WI38 (cell line): ENCODE measurements at regions not wholly inside any gene's neighbourhood (a gene's known extent, or its start where the extent isn't known, plus 50 kb on each side); places are given as distances from the start of the nearest gene placed in this dataset.
"Not testable (repeated sequence)": the region's sequence is repeated elsewhere in the genome, so short reads cannot be mapped to it uniquely, and the experiment has no call there.

Experiments used
- H3K4me3 ChIP-seq: 2 replicates; pipeline ENCODE4 v1.5.1; 2011; ENCODE audit warnings: low read depth, mild to moderate bottlenecking, control low read depth, low read length
- CTCF ChIP-seq: IDR thresholded peaks from 2 replicates; pipeline ENCODE4 v1.5.1; 2012; ENCODE audit warnings: low read depth, mild to moderate bottlenecking, control low read depth, low read length

GRCh38 chr1:55524006-55524405, 308.8 kb upstream of the USP24 start:
- TF ChIP-seq CTCF, result no peak

GRCh38 chr1:55522982-55523381, 307.8 kb upstream of the USP24 start:
- no peak for TF ChIP-seq CTCF
- H3K4me3 ChIP-seq, result no peak overlapping the region

More at GRCh38 chr1:55524006-55524405, 308.8 kb upstream of the USP24 start:
- no peak overlapping the region for H3K4me3 ChIP-seq

- TF ChIP-seq CTCF, result no peak
- H3K4me3 ChIP-seq, result no peak overlapping the region
Observed at GRCh38 chr1:55522353-55522903, 307.3 kb upstream of the USP24 start.

- no peak for TF ChIP-seq CTCF
- H3K4me3 ChIP-seq, result no peak overlapping the region
Observed at GRCh38 chr1:55520861-55521260, 305.7 kb upstream of the USP24 start.

- TF ChIP-seq CTCF, result no peak
Observed at GRCh38 chr1:55519937-55520683, 304.9 kb upstream of the USP24 start.

GRCh38 chr1:55519276-55519675, 304.1 kb upstream of the USP24 start:
- TF ChIP-seq CTCF, result no peak
- no peak overlapping the region for H3K4me3 ChIP-seq

More at GRCh38 chr1:55519937-55520683, 304.9 kb upstream of the USP24 start:
- no peak overlapping the region for H3K4me3 ChIP-seq

- no peak overlapping the region for H3K4me3 ChIP-seq
- no peak for TF ChIP-seq CTCF
Observed at GRCh38 chr1:55517036-55517435, 301.9 kb upstream of the USP24 start.

- not testable (repeated sequence) for H3K4me3 ChIP-seq
Observed at GRCh38 chr1:55514571-55514970, 299.4 kb upstream of the USP24 start.
